Ascending aorta (tissue), 2 donors: ENCODE measurements at regions not wholly inside any gene's neighbourhood (a gene's known extent, or its start where the extent isn't known, plus 50 kb on each side); places are given as distances from the start of the nearest gene placed in this dataset.

Experiments used
- DNase-seq, 2 donors: peaks; one replicate each; pipeline ENCODE4 v3.0.0-alpha.2; 2019; ENCODE audit warnings: low spot score in 2 of 2
- H3K27ac ChIP-seq, 2 donors: fragments of 200-600 bp; sonication (generic); one replicate each; pipeline ENCODE4 v1.5.1; 2016 to 2017; ENCODE audit warnings: mild to moderate bottlenecking in 1 of 2
- H3K27me3 ChIP-seq: fragments of 200-600 bp; sonication (generic); one replicate; pipeline ENCODE4 v1.5.1; 2017
- H3K36me3 ChIP-seq, 2 donors: fragments of 200-600 bp; sonication (generic); one replicate each; pipeline ENCODE4 v1.5.1; 2016
- H3K4me1 ChIP-seq, 2 donors: fragments of 200-600 bp; sonication (generic); one replicate each; pipeline ENCODE4 v1.5.1; 2016 to 2017; ENCODE audit warnings: mild to moderate bottlenecking in 1 of 2
- H3K4me3 ChIP-seq, 2 donors: fragments of 200-600 bp; sonication (generic); one replicate each; pipeline ENCODE4 v1.5.1; 2016 to 2017; ENCODE audit warnings: mild to moderate bottlenecking in 1 of 2
- H3K9me3 ChIP-seq, 2 donors: fragments of 200-600 bp; sonication (generic); one replicate each; pipeline ENCODE4 v1.5.1; 2016
- intact Hi-C: fragments of 100-400 bp; cut with DNase I; formaldehyde crosslinking; loops from one replicate; pipeline ENCODE4 v1.15.1; 2023
- TF ChIP-seq, protein P1 (sequence below), 3 experiments: fragments of 200-600 bp in 2 of 3; fragments of 450-650 bp in 1 of 3; sonication (generic) in 2 of 3; IDR thresholded peaks; one replicate each; pipeline ENCODE4 v1.5.1; 2016 to 2019; ENCODE audit warnings: antibody characterized with exemption in 3 of 3, mild to moderate bottlenecking in 1 of 3, moderate library complexity in 1 of 3

DNA sequence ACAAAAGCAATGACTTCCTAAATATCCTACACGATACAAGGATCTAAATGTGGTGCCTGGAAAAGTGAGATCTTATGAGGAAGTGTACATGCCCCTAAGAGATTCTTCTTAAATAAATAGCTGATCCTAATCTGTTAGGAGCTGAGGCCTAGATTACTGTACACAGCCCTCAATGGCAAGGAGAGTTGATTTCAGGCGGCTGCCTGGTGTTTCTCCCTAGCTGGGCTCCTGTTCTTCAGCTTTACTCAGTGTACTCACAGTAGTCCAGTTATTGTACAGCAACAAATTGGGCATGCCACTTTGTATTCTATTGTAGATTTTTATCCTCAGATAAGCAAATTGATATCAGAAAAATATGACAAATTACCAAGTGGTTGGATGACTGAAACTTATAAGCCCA is 358.2 kb upstream of the PDGFD start:
- Histone ChIP-seq H3K9me3 (no peaks in the 10 kb centered on the region), H3K36me3 (no peaks in the 10 kb centered on the region), H3K27me3 (no peaks in the 10 kb centered on the region), H3K4me3 (no peak overlapping the region), H3K27ac (no peak overlapping the region), H3K4me1 (no peaks in the 10 kb centered on the region)
- TF ChIP-seq, protein P1, sequence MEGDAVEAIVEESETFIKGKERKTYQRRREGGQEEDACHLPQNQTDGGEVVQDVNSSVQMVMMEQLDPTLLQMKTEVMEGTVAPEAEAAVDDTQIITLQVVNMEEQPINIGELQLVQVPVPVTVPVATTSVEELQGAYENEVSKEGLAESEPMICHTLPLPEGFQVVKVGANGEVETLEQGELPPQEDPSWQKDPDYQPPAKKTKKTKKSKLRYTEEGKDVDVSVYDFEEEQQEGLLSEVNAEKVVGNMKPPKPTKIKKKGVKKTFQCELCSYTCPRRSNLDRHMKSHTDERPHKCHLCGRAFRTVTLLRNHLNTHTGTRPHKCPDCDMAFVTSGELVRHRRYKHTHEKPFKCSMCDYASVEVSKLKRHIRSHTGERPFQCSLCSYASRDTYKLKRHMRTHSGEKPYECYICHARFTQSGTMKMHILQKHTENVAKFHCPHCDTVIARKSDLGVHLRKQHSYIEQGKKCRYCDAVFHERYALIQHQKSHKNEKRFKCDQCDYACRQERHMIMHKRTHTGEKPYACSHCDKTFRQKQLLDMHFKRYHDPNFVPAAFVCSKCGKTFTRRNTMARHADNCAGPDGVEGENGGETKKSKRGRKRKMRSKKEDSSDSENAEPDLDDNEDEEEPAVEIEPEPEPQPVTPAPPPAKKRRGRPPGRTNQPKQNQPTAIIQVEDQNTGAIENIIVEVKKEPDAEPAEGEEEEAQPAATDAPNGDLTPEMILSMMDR (IDR thresholded peaks at IDR 0.05), result no peak
- DNase-seq, result no peak
- intact Hi-C loops, result no loop called here

DNA sequence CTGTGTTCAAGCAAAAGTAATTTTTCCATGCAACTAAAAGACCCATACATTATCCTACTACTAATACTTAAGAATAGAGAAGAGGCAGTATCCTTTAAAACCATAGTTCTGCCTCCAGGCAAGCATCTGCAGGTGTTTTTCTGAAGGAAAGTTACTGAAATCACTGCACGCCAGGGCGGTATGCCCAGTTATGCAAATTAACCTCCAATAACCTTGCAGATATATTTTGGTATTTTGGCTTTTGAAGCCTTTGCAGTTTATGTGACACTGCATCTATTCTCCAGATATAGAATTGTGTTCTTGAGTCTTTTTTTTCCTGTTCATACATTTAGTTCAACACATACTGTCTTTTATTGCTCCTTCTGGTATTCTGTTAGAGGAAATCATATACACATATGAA is 346.2 kb upstream of the PDGFD start:
- H3K4me1 ChIP-seq, result no peaks in the 10 kb centered on the region
- no peak for DNase-seq
- TF ChIP-seq, protein P1 (IDR thresholded peaks at IDR 0.05), result no peak
- H3K4me3 ChIP-seq, result no peak overlapping the region
- no peaks in the 10 kb centered on the region for H3K27me3 ChIP-seq
- intact Hi-C loops, result no loop called here
- H3K9me3 ChIP-seq, result no peaks in the 10 kb centered on the region
- H3K36me3 ChIP-seq, result no peaks in the 10 kb centered on the region
- H3K27ac ChIP-seq, result no peak overlapping the region

DNA sequence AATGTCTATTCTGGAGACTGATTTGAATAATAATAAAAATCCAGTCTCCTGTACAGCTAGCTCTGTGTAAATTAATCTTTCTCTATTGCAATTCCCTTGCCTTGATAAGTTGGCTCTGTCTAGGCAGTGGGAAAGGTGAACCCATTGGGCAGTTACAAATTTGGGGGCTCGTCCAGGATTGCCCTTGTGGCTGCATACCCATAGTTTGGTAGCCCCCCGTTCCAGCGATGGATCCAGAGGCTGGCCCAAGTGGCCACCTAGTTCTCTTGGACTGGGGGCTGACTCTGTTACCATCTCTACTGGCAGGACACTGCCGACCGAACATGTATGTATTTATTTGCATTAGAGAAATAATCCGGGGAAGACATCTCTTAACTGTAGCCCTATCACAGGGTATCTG is 326.2 kb upstream of the PDGFD start:
- TF ChIP-seq, protein P1 (IDR thresholded peaks at IDR 0.05), result no peak
- intact Hi-C loops, result no loop called here
- Histone ChIP-seq H3K9me3 (peaks cover 0 to 17% of the 10 kb centered on the region in 2 donors), H3K27ac (no peak overlapping the region), H3K4me1 (no peaks in the 10 kb centered on the region), H3K36me3 (no peaks in the 10 kb centered on the region), H3K27me3 (no peaks in the 10 kb centered on the region), H3K4me3 (no peak overlapping the region)
- DNase-seq, result no peak

DNA sequence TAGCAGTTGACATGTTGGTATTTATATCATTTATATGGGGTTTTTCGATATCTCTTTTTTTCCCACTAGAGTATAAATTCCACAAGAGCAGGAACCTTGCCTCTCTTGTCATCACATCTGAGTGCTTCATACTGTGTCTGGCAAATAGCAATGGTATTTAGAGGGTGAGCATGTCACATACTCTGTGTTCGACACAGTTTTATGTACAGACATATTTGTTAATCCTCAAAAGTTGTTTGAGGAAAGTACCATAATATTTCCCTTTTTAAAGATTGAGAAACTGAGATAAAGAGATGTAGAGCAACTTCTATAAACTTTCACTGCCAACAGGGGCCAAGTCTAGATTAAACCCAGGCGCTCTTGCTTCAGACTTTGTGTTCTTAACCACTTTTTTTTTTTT is 324.6 kb upstream of the PDGFD start:
- no peak for DNase-seq
- intact Hi-C loops, result no loop called here

DNA sequence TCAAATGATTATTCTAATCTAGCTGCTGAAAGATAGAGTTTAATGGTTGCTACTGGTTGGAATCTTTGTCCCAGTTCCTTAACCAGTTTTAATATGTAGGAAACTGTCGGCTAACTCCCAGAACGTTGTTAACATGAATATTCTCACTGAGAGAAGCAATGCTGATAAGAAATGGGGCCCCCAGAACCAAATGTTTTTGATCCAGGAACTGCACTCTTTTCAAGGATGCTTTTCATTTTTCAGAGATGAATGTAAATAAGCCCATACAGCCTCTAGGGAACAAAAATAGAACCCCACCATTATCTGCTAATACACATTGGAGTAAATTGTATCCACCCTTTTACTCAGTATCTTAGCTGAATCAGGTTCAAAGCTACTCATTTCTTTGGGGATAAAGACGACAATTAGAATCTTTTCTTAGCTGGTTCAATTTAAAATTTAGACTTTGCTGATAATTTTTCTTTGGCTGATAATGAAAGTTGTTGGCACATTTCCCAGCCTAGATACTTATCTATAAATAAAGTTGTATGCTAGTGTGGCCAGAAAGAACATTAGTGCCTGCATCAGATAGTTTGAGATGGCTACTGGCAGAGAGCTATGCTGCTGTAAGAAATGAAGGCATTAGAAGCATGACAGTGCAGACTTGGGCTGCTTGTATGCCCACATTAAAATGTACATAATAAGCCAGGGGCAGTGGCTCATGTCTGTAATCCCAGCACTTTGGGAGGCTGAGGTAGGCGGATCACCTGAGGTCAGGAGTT is 323.3 kb upstream of the PDGFD start:
- TF ChIP-seq, protein P1 (IDR thresholded peaks at IDR 0.05), result no peak
- Histone ChIP-seq H3K27me3 (no peaks in the 10 kb centered on the region), H3K36me3 (no peaks in the 10 kb centered on the region), H3K9me3 (peaks cover 0 to 9% of the 10 kb centered on the region in 2 donors), H3K4me3 (no peak overlapping the region), H3K27ac (no peak overlapping the region), H3K4me1 (no peaks in the 10 kb centered on the region)
- DNase-seq, result no peak
- intact Hi-C loops, result no loop called here

More for the DNA sequence above, 324.6 kb upstream of the PDGFD start:
- Histone ChIP-seq H3K4me1 (no peaks in the 10 kb centered on the region), H3K4me3 (no peak overlapping the region), H3K36me3 (no peaks in the 10 kb centered on the region), H3K27ac (no peak overlapping the region), H3K9me3 (peaks cover 0 to 17% of the 10 kb centered on the region in 2 donors), H3K27me3 (no peaks in the 10 kb centered on the region)
- TF ChIP-seq, protein P1 (IDR thresholded peaks at IDR 0.05), result no peak
